NCI-H146 (cell line): ENCODE measurements at regions not wholly inside any gene's neighbourhood (a gene's known extent, or its start where the extent isn't known, plus 50 kb on each side); places are given as distances from the start of the nearest gene placed in this dataset.
A peak's percentile ranks its signal among the peaks of the same experiment; 100 is the strongest.

Experiments
- DNase-seq: peaks from one replicate; lab custom pipeline; 2025; lab: John Stamatoyannopoulos, UW

- no peak for DNase-seq
Observed at GRCh38 chr14:21988413-21988812, 314.8 kb upstream of the OR4E1 start.

DNA sequence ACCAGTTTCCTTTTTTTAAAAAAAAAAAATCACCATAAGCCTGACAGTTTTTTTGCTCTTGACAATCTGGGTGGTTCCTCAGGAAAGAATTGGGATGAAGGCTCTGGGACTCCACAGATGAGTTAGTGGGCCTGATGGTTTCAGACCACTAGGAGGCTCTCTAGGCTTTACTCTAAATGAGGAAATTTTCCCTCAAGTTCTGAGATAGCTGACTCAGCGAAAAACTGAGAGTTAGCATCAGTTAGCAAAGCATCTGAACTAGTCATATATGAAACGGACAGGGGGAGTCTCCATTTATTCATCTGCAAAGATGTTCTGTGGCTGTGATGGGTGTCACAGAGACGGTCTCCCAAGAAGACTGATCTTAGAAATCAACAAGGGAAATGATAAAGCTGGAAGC lies 314.3 kb upstream of the OR4E1 start:
- no peak for DNase-seq

- no peak for DNase-seq
Observed at GRCh38 chr14:21985081-21985480, 311.5 kb upstream of the OR4E1 start.

- DNase-seq: no peak
Observed at GRCh38 chr14:21978999-21979314, 305.3 kb upstream of the OR4E1 start.

GRCh38 chr14:21978184-21978998 lies 304.8 kb upstream of the OR4E1 start:
- peak; percentile 6 for DNase-seq

- no peak for DNase-seq
Observed at GRCh38 chr14:21974741-21975140, 301.1 kb upstream of the OR4E1 start.

DNA sequence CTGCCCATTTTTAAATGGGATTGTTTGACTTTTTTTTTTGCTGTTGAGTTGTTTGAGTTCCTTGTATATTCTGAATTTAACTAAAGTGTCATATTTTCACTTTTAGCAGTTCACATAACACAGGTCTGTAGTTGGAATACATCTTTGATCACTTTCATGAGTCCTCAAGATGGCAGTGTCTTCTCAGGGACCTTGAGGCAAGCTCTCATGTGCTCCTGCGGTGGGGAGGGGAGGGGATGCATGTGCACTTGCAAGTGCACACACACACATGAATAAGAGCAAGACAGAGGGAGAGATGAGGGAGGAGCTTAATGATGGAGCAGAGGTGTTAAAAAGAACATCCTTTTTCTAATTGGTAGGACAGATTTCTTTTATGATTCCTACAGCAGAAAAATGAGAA lies 291.4 kb upstream of the OR4E1 start:
- DNase-seq: no peak

- no peak for DNase-seq
Observed at GRCh38 chr14:21964180-21964579, 290.6 kb upstream of the OR4E1 start.

GRCh38 chr14:21960636-21961035 lies 287.0 kb upstream of the OR4E1 start:
- DNase-seq: no peak

DNA sequence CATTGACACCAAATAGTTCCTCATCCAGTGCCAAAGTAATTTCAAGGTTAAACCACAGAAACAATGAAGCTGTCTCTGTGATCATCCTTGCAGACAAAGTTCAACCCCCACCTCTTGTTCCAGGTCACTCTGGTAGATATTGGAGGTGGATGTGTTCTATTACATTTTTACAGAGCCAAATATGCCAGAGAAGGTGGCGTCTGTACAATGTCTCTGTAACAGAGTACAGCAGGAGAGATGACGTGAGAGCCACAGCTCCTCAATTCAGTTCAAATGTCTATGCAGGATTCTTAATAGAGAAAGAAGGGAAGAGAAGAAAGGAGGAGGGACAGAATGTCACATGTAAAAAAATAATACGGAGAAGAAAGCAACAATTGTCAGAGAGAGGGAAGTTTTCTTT lies 268.3 kb upstream of the OR4E1 start:
- DNase-seq: no peak

GRCh38 chr14:21940887-21941856 lies 267.6 kb upstream of the OR4E1 start:
- peak; percentile 0 for DNase-seq

GRCh38 chr14:21939836-21940235 lies 266.2 kb upstream of the OR4E1 start:
- DNase-seq: no peak

- DNase-seq: no peak
Observed at GRCh38 chr14:21937996-21938395, 264.4 kb upstream of the OR4E1 start.

GRCh38 chr14:21933681-21934080 lies 260.1 kb upstream of the OR4E1 start:
- DNase-seq: no peak

GRCh38 chr14:21924479-21924878 lies 250.9 kb upstream of the OR4E1 start:
- DNase-seq: no peak

- no peak for DNase-seq
Observed at GRCh38 chr14:21923820-21924219, 250.2 kb upstream of the OR4E1 start.

GRCh38 chr14:21921453-21921852 lies 247.8 kb upstream of the OR4E1 start:
- DNase-seq: no peak

DNA sequence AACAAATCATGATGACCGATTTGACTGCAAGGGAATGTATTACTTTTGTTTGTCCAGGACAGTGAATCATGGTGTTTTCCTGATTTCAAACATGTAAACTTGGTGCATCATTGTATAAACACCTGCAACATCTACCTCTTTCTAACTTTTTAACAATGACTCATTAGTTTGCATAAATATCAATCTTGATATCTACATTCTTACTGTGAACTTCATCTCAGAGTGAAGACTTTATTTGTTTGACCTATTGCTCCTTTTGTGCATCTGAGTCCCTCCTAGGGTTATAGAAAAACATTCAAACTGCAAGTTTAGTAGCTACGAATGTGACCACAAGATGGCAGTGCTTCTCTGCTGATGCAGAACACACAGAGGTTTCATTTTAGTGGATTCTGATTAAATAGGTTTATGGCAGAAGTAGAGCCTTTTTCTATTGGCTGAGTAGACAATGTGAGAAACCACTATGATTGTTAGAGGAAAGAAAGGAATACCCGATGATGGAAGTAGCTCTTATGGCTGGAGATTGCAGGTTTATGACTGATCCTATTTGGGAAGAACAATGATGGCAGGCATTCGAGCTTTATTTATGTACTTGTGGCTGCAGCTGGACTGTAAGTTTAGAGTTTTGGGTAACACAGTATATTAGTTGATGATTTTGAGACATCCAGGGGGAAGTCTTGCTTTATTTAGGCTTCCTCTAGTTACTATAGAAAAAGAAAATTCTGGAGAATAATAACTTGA lies 244.2 kb upstream of the OR4E1 start:
- DNase-seq: peak; percentile 3

GRCh38 chr14:21915826-21916225 lies 242.2 kb upstream of the OR4E1 start:
- no peak for DNase-seq

DNA sequence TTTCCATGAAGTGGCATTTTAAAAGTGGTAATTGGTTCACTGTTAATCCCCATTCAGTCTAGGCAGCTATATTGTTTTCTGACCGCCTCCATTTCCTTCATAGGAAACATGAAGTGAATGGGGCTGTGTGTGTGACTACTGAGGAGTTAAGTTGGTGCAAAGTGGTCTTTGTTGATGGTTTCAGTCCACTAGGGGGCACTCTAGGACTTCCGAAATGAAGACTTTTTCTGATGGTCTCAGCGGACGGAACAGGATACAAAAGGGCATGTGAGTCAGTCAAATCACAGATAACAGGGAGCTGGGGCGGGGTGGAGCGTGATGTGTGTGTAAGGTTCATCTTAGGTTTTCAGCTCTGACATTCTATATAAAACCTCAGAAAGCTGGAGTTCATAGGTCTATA lies 240.1 kb upstream of the OR4E1 start:
- peak; percentile 53 for DNase-seq

DNA sequence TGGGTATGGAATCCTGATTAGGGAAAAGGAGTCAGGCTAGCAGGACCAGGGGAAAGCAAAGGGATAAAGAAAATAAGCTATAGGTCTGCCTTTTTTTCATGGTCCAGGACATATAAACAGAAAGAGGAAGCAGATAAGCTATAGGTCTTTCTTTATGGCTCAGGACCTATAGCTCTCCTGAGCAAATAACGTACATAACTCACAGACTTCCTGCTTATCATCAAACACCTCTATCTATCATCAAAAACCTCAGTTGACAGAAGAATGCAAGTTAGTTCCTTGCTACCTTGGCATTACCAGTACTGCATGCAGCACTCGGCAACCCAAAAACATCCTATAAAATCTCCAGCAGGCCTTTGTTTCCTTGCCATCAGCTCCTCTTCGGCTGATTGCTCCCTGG lies 238.7 kb upstream of the OR4E1 start:
- DNase-seq: no peak

- no peak for DNase-seq
Observed at GRCh38 chr14:21911877-21912276, 238.3 kb upstream of the OR4E1 start.

DNA sequence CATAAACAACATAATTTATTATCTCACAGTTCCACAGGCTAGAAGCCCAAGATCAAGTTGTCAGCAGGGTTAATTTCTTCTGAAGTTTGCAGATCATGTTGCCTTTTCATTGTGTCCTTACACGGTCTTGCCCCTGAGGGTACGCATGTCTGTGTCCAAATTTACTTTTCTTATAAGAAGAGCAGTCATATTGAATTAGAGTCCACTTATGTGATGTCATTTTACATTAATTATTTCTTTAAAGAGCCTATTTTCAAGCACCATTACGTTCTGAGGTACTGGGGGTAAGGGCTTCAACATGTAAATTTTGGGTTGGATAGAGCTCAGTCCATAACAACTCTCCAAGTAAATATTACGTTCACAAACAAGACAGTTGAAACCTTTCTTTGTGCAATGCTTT lies 236.6 kb upstream of the OR4E1 start:
- DNase-seq: no peak
